GM19351 (cell line): ENCODE measurements at regions not wholly inside any gene's neighbourhood (a gene's known extent, or its start where the extent isn't known, plus 50 kb on each side); places are given as distances from the start of the nearest gene placed in this dataset.

Experiments
- ATAC-seq: cut with Tn5 transposase; IDR thresholded peaks from one replicate; pipeline ENCODE4 v1.9.1; 2021; ENCODE audit warnings: mild to moderate bottlenecking, moderate library complexity; ENCODE audit not compliant: unreplicated experiment

DNA sequence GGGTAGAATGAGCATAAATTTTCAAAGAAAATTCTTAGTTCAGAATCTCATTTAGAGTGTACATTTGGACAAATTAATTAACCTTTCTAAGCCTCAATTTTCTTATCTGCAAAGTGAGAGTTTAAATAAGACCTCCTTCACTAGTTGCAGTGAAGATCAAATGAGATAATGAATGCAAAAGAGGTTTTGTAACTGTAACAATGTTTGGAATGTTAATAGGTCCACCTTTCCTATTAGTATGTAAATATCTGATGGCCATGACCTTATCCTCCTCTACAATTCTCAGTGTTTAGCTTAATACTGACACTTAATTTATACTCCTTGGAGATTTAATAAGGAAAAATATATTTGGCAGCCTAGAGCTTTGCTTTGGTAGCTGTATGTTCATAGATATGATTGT is 138.8 kb downstream of the GABRG1 start:
- ATAC-seq: no peak

- no peak for ATAC-seq
Measured at GRCh38 chr4:45971108-45971507, 152.7 kb downstream of the GABRG1 start.

GRCh38 chr4:45957353-45957752 is 166.5 kb downstream of the GABRG1 start:
- no peak for ATAC-seq

- no peak for ATAC-seq
Measured at GRCh38 chr4:45954276-45954675, 169.6 kb downstream of the GABRG1 start.

GRCh38 chr4:45951153-45951552 is 172.7 kb downstream of the GABRG1 start:
- ATAC-seq: no peak

DNA sequence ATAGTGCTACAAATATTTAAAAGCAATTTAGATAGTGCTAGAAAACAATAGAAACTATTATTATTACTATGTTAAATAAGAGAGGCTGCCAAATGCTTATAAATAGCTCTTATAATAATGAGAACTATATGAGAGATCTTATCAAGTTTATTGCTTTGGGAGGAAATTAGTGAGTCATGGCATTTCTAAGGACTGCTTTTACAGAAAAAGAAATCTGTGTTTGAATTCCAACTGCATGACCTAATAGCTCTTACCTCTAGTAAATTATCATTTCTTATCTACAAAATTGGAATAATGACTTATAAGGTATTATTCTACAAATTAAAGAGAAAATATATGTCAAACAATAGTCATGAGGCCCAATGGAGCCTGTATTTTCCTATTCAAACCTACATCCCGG is 177.2 kb downstream of the GABRG1 start:
- ATAC-seq: no peak

GRCh38 chr4:45944000-45944399 is 179.9 kb downstream of the GABRG1 start:
- ATAC-seq: no peak

- ATAC-seq: no peak
Measured at GRCh38 chr4:45939056-45939455, 184.8 kb downstream of the GABRG1 start.

- ATAC-seq: no peak
Measured at GRCh38 chr4:45931154-45931553, 192.7 kb downstream of the GABRG1 start.

GRCh38 chr4:45927641-45928040 is 196.2 kb downstream of the GABRG1 start:
- ATAC-seq: no peak

GRCh38 chr4:45925809-45926208 is 198.0 kb downstream of the GABRG1 start:
- ATAC-seq: no peak

DNA sequence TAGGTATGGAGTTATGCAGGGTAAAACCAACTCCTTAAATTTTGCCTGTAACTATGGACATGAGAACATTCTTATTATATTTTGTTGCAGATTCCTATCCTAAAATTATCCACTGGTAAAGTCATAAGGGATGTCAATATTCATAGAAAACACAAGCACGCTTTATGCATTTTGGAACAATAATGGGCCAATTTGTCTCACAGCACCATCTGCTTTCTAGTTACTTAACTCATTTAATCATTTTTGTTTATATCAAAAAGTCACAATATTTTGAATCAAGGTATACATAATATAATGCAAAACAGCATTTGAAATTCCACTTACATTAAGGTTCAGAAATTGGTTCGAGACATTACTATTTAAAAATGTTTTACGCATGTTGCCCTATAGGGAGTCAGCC is 203.0 kb downstream of the GABRG1 start:
- no peak for ATAC-seq

DNA sequence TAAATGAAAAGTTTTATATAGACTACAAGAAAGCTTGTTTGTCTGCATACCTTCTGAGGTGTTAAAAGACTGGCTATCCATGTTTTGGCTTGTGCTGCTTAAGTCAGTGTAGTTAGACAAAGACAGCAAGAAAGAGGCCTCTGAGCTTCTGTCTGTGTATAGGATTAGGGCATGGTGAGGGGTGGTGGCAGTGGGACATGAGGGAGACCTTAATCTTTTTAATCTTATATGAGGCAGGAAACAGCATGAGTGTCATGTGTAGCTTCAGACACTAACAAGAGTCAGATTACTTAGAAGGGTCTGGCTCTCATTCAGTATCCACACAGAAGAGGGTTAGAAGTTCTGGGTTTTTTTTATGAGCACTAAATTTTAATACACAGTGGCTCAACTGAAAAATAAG is 213.3 kb downstream of the GABRG1 start:
- no peak for ATAC-seq

DNA sequence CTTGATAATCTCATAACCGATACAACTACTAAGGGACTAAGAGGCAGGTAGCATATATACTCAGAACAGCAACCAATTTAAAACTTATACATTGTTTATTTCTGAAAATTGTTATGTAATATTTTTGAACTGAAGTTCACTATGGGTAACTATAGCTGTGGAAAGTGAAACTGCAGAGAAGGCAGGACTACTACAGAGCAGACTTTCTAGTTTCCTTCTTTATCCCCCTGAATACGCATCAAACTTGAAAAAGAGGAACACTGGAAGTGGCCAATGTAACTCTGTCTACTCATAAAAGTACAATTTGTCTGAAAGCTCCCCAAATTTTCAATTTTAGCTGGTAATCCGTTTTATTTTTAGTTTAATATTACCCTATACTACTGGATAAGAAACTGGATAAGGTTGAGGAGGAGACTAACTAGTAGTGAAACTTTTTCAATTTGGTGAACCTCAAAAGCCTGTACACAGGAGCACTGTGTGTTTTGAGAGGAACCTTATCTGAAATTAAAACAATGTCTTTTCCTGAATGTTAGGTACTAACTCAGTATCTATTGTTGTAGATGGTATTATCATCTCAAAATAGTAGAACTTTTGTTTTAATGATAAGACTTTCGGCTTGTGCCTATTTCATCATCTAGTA is 225.8 kb downstream of the GABRG1 start:
- no peak for ATAC-seq

DNA sequence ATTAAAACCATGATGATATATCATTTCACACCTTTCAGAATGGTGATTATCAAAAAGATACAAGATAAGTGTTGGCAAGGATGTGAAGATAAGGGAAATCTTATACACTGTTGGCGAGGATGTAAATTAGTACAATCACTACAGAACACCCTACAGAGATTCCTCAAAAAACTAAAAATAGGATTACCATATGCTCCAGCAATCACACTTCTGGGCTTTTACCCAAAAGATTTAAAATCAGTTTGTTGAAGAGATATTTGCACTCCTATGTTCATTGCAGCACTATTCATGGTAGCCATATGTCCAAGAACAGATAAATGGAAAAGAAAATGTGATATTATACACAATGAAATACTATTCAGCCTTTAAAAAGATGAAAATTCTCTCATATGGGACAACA is 240.4 kb downstream of the GABRG1 start:
- ATAC-seq: no peak

DNA sequence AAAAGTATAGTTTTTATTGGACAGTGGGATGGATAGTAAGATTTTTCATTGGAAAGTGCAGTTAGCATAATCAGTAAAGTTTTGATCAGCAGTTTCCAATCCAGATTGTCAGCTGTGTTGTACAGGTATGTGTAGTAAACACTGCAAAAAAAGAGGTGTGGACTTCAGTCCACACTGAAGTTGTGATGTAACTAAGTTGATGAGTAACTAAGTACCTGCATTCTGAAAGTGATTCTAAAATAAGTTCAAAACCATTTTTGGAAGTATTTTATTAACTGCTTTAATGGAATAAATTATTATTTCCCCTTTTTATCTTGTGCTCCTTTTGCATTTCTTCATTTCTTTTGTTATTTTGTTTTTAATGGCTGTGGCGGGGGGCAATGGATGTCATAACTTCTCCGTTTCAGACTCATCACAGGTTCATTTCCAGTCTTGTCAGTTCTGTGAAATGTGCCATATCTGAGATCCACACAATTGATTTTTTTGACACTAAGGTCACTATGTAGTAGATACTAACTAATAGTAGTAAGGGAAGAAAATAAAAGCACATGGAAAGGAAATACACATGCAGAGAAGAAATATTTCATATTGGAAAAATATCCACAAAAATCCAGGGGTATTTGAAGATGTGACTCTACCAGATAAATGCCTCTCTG is 247.5 kb downstream of the GABRG1 start:
- no peak for ATAC-seq

- no peak for ATAC-seq
Measured at GRCh38 chr4:45869184-45869583, 254.7 kb downstream of the GABRG1 start.

DNA sequence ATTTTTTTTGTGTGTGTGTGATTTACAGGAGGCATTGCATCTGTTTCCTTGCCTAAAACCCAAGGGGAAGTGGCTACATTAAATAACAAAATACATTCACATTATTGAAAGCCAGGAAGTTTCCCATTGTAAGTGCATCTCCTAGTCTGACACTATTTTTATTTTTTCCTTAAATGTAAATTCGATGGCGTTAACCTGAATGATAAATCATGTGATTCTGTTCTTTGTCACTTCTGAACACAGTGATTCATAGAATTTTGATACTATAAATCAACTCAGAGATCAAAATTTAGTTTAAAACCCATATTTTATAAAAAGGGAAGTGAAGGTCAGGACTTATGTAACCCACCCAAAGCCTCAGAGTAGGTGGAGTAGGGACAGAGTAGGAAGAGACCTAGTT is 258.1 kb downstream of the GABRG1 start:
- ATAC-seq: no peak

- no peak for ATAC-seq
Measured at GRCh38 chr4:45855857-45856256, 268.0 kb downstream of the GABRG1 start.

- no peak for ATAC-seq
Measured at GRCh38 chr4:45846016-45846415, 277.8 kb downstream of the GABRG1 start.

DNA sequence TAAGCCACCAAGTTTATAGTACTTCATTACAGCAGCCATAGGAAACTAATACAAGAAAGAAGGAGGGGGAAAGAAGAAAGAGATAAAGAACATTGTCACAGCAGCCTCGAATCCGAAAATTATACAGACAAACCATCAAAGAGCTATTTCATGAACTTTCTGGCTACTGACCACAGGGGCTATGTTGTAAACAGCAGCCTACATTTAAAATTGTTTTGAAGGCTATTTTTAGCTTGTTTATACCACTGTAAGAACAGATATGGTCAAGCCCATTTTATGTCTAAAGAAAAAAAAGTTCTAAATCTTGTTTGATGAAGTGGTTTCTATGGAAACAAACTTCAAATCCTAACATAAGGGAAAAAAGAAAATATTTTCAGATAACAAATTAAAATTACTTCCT is 282.1 kb downstream of the GABRG1 start:
- ATAC-seq: no peak

GRCh38 chr4:45831692-45832091 is 292.2 kb downstream of the GABRG1 start:
- ATAC-seq: no peak

- no peak for ATAC-seq
Measured at GRCh38 chr4:45803994-45804393, 319.9 kb downstream of the GABRG1 start.
